ENCODE measurements at regions not wholly inside any gene's neighbourhood (a gene's known extent, or its start where the extent isn't known, plus 50 kb on each side); places are given as distances from the start of the nearest gene placed in this dataset.
"Not testable (repeated sequence)": the region's sequence is repeated elsewhere in the genome, so short reads cannot be mapped to it uniquely, and the experiment has no call there.

DNA sequence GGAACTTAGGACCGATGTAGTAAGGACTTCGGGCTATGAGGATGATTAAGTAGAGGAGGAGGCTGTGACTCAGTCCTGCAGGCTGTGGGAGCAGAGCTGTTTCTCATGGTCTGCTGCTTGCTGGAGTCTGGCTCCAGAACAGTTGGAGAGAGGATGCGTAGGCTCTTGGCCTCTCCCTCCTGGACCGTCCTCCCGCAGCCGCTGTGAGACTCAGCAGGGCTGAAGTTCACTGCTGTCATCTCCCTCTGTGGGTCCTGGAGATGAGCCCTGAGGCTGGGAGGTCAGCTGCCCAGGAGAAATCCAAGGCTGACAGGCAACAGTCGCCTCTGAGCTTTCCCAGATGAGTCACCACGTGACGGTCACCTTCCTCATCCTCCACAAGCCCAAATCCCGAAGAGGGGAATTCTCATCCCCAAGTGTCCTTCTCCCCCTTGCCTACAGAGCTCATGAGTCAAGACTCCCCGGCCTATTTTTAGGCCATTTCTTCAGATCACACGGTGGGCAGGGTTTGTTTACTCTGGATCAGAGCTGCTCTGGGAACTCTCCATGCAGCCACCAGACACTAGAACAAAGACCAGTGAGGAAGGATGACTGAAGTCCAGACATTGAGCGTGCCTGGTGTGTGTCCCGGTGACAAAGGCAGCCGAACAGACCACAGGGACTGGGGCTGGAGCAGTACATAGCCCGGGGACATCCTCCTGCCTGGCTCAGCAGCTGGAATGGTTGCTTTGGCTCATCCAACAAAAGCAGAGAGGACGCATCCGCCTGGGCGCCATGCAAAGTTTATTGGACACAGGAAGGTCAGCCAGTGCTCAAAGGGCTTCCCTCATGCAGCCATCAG is 137.3 kb upstream of the ZNF469 start:
- WGBS, 2 experiments (ENCODE audit: extremely low coverage in 1 of 2, insufficient coverage in 1 of 2, insufficient read length in 1 of 2, insufficient replicate concordance in 2 of 2, low coverage in 1 of 2, low lambda C conversion rate in 2 of 2, missing lambda C conversion rate in 1 of 2), result 86% methylated on average over 18 of the region's 19 CpGs; no CpG with 5 or more reads in 1 of the 2 experiments
- not testable (repeated sequence) for FAIRE-seq

More for the DNA sequence above, 137.3 kb upstream of the ZNF469 start:
- H2AK5ac ChIP-seq (ENCODE audit: low read depth, low read length); CTCF ChIA-PET (ENCODE audit: partially characterized antibody); H3K23me2 ChIP-seq (ENCODE audit: low read depth, low read length); H2BK5ac ChIP-seq (ENCODE audit: low read depth, low read length); H3K18ac ChIP-seq (ENCODE audit: extremely low read depth, low read length); H4K20me1 ChIP-seq (replicated peaks in 1 of 2; ENCODE audit: control insufficient read depth in 1 of 2, insufficient read depth in 2 of 2, low read length in 2 of 2); H3K23ac ChIP-seq (ENCODE audit: insufficient read length); H3K9me3 ChIP-seq (ENCODE audit: insufficient read depth in 2 of 2, low read depth in 1 of 2, low read length in 1 of 2); H4K5ac ChIP-seq (ENCODE audit: insufficient read length, low read depth, low read length); POLR2A ChIA-PET (ENCODE audit: partially characterized antibody); H2AFZ ChIP-seq (ENCODE audit: low read length); H3K56ac ChIP-seq (replicated peaks; ENCODE audit: insufficient read length, low read depth, low read length); H2BK15ac ChIP-seq (ENCODE audit: low read length); H3K9ac ChIP-seq (replicated peaks in 1 of 4; ENCODE audit: extremely low read depth in 1 of 4, low read depth in 3 of 4, low read length in 3 of 4); H2BK120ac ChIP-seq (replicated peaks; ENCODE audit: low read depth, low read length); H3K27ac ChIP-seq (ENCODE audit: low read depth, low read length); H3K27me3 ChIP-seq (replicated peaks in 1 of 4; ENCODE audit: control insufficient read depth in 3 of 4, extremely low read depth in 1 of 4, insufficient read depth in 3 of 4, low read length in 3 of 4); H2BK12ac ChIP-seq (ENCODE audit: low read depth, low read length); H3K4me3 ChIP-seq (ENCODE audit: extremely low read depth in 1 of 4, insufficient read depth in 2 of 4, low read depth in 3 of 4, low read length in 4 of 4); H2BK20ac ChIP-seq (ENCODE audit: low read length); H3K14ac ChIP-seq (ENCODE audit: insufficient read length); H3K4me1 ChIP-seq (replicated peaks in 1 of 4; ENCODE audit: control insufficient read depth in 3 of 4, insufficient read depth in 4 of 4, low read length in 3 of 4); H3K79me2 ChIP-seq (ENCODE audit: control insufficient read depth in 1 of 2, insufficient read depth in 2 of 2, low read length in 2 of 2); H3K79me1 ChIP-seq (ENCODE audit: low read depth, low read length); H3K4ac ChIP-seq (replicated peaks; ENCODE audit: insufficient read length, low read depth, low read length); H3K36me3 ChIP-seq (ENCODE audit: control insufficient read depth in 2 of 4, insufficient read depth in 4 of 4, low read length in 3 of 4); DNase-seq (ENCODE audit: low read depth in 1 of 2, low spot score in 2 of 2); H3K4me2 ChIP-seq (ENCODE audit: insufficient read depth in 1 of 2, low read depth in 2 of 2, low read length in 2 of 2); H4K91ac ChIP-seq (replicated peaks; ENCODE audit: insufficient read length, low read length); H4K8ac ChIP-seq (ENCODE audit: extremely low read depth, insufficient read depth, low read length): not testable (repeated sequence)

Measured in H1 (cell line).